ENCODE measurements at regions not wholly inside any gene's neighbourhood (a gene's known extent, or its start where the extent isn't known, plus 50 kb on each side); places are given as distances from the start of the nearest gene placed in this dataset.
A peak's percentile ranks its signal among the peaks of the same experiment; 100 is the strongest.
"Not testable (repeated sequence)": the region's sequence is repeated elsewhere in the genome, so short reads cannot be mapped to it uniquely, and the experiment has no call there.

GRCh38 chr2:37795938-37796337, 124.5 kb upstream of the CDC42EP3 start:
- TF ChIP-seq CTCF (IDR thresholded peaks at IDR 0.05; ENCODE audit: low read depth, low read length) = no peak
- peak; percentile 67 for DNase-seq (ENCODE audit: extremely low read depth, low read depth)

- TF ChIP-seq CTCF (IDR thresholded peaks at IDR 0.05; ENCODE audit: low read depth, low read length) = no peak
- DNase-seq (ENCODE audit: extremely low read depth, low read depth) = no peak
These were observed 125.0 kb upstream of the CDC42EP3 start for GRCh38 chr2:37796481-37796880.

GRCh38 chr2:37797081-37797480, 125.6 kb upstream of the CDC42EP3 start:
- TF ChIP-seq CTCF (IDR thresholded peaks at IDR 0.05; ENCODE audit: low read depth, low read length) = no peak
- DNase-seq (ENCODE audit: extremely low read depth, low read depth) = no peak

GRCh38 chr2:37798315-37799005, 126.6 kb upstream of the RMDN2 start:
- no peak for DNase-seq (ENCODE audit: extremely low read depth, low read depth)
- TF ChIP-seq CTCF (IDR thresholded peaks at IDR 0.05; ENCODE audit: low read depth, low read length) = no peak

- no peak for DNase-seq (ENCODE audit: extremely low read depth, low read depth)
- no peak for TF ChIP-seq CTCF (IDR thresholded peaks at IDR 0.05; ENCODE audit: low read depth, low read length)
These were observed 124.8 kb upstream of the RMDN2 start for GRCh38 chr2:37800176-37800858.

- no peak for TF ChIP-seq CTCF (IDR thresholded peaks at IDR 0.05; ENCODE audit: low read depth, low read length)
- no peak for DNase-seq (ENCODE audit: extremely low read depth, low read depth)
These were observed 122.8 kb upstream of the RMDN2 start for GRCh38 chr2:37802211-37802752.

GRCh38 chr2:37802899-37803379, 122.1 kb upstream of the RMDN2 start:
- TF ChIP-seq CTCF (IDR thresholded peaks at IDR 0.05; ENCODE audit: low read depth, low read length) = no peak
- peak; percentile 91 for DNase-seq (ENCODE audit: extremely low read depth, low read depth)

GRCh38 chr2:37806004-37806403, 119.1 kb upstream of the RMDN2 start:
- DNase-seq (ENCODE audit: extremely low read depth, low read depth) = not testable (repeated sequence)

All from AG09319 (cell line).